ENCODE measurements at regions not wholly inside any gene's neighbourhood (a gene's known extent, or its start where the extent isn't known, plus 50 kb on each side); places are given as distances from the start of the nearest gene placed in this dataset.

DNA sequence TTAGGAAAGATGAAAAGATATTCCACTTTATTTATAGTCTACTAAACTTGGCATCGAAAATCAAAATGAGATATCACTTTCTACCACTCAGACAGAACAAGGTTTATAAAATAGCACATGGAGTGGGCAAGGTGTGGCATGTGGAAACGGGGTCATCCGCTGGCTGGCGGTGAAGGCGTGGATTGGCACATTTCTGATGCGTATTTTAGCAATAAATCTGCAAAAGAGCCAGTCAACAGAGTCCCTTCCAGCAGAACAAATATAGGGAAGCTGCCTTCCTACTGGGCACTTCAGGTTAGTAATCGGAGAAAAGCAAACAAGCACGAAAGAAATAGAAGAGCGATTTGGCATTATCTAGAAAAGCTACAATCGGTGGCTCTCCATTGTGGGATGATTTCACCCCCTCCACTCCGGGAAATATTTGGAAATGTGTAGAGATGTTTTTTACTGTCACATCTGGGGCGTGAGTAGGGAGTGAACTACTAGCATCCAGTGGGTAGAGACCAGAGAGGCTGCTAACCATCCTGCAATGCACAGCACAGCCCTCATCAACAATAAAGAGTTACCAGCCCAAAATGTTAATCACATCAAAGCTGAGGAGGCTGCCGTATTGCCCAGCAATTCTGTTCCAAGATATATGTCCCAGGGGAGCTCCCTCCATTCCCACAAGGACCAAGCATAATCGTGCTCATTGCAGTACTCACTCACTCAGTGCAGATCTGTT is 116.1 kb upstream of the PEG3 start:
- no peak overlapping the region for H3K27ac Mint-ChIP-seq (ENCODE audit: unreplicated experiment)
- DNase-seq (ENCODE audit: low read depth, low spot score), result no peak
- peaks cover 12% of the 10 kb centered on the region for H3K36me3 Mint-ChIP-seq (ENCODE audit: low read depth)
- no peaks in the 10 kb centered on the region for H3K27me3 Mint-ChIP-seq (ENCODE audit: low read depth)
- peaks cover 25% of the 10 kb centered on the region for H3K9me3 Mint-ChIP-seq
- H3K4me3 Mint-ChIP-seq, result no peak overlapping the region
- TF ChIP-seq CTCF (conservative IDR thresholded peaks at IDR 0.05), result no peak
- H3K4me1 Mint-ChIP-seq, result no peaks in the 10 kb centered on the region

GRCh38 chr19:56959205-56959604 is 118.7 kb upstream of the PEG3 start:
- H3K9me3 Mint-ChIP-seq, result peaks cover 26% of the 10 kb centered on the region
- peaks cover 14% of the 10 kb centered on the region for H3K36me3 Mint-ChIP-seq (ENCODE audit: low read depth)
- no peak overlapping the region for H3K27ac Mint-ChIP-seq (ENCODE audit: unreplicated experiment)
- H3K4me1 Mint-ChIP-seq, result no peaks in the 10 kb centered on the region
- no peak overlapping the region for H3K4me3 Mint-ChIP-seq
- TF ChIP-seq CTCF (conservative IDR thresholded peaks at IDR 0.05), result no peak
- DNase-seq (ENCODE audit: low read depth, low spot score), result no peak
- H3K27me3 Mint-ChIP-seq (ENCODE audit: low read depth), result no peaks in the 10 kb centered on the region

DNA sequence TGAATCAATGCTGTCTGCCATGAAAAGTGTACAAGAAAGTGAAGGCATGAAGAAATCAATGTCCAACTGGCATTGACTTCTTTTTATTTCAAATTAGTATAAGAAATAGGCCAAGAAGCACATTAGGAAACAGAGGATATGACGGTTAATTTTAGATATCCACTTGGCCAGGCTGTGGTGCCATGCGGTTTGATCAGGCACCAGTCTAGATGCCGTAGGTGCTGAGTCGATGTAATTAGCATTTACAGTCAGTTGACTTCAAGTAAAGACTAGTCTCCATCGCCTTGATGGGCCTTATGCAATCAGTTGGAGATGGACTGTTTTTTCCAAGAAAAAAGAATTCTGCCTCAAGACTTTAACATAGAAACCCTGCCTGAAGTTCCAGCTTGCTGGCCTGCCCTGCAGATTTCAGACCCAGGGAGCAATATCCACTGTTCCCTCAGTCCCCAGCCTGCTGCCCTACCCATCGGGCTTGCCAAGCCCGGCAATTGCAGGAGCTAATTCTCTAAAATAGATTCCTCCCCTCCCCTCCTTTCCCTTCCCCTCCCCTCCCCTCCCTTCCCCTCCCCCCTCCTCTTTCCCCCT is 120.5 kb upstream of the PEG3 start:
- Mint-ChIP-seq H3K36me3 (ENCODE audit: low read depth) (peaks cover 11% of the 10 kb centered on the region), H3K27me3 (ENCODE audit: low read depth) (no peaks in the 10 kb centered on the region), H3K4me1 (no peaks in the 10 kb centered on the region), H3K4me3 (no peak overlapping the region), H3K27ac (ENCODE audit: unreplicated experiment) (no peak overlapping the region), H3K9me3 (peaks cover 24% of the 10 kb centered on the region)
- DNase-seq (ENCODE audit: low read depth, low spot score), result no peak
- TF ChIP-seq CTCF (conservative IDR thresholded peaks at IDR 0.05), result no peak

DNA sequence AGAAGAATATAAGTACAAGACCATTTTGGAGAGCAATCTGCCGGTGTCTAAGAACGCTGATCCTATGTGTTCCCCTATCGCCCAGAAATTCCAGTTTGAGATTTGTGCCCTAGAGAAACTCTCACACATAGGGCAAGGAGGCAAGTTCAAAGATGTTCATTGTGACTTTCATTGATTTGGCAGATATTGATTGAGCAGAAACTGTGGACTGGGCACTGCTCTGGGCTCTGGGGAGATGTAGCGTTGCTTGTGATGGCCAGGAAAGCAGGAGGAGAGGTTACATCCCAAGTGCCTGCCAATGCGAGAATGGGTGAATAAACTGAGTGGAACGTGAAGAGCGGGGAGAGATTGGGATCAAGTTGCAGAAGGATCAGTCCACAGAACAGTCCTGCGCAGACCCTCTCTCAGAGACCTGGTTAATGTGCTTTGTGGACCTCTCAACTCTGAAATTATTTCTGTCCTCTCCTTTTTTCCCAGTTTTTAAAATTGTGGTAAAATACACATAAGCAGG is 123.9 kb upstream of the PEG3 start:
- DNase-seq (ENCODE audit: low read depth, low spot score), result no peak
- no peak overlapping the region for H3K4me3 Mint-ChIP-seq
- peaks cover 9% of the 10 kb centered on the region for H3K36me3 Mint-ChIP-seq (ENCODE audit: low read depth)
- H3K27ac Mint-ChIP-seq (ENCODE audit: unreplicated experiment), result no peak overlapping the region
- no peaks in the 10 kb centered on the region for H3K4me1 Mint-ChIP-seq
- TF ChIP-seq CTCF (conservative IDR thresholded peaks at IDR 0.05), result no peak
- peaks cover 13% of the 10 kb centered on the region for H3K9me3 Mint-ChIP-seq
- H3K27me3 Mint-ChIP-seq (ENCODE audit: low read depth), result no peaks in the 10 kb centered on the region

DNA sequence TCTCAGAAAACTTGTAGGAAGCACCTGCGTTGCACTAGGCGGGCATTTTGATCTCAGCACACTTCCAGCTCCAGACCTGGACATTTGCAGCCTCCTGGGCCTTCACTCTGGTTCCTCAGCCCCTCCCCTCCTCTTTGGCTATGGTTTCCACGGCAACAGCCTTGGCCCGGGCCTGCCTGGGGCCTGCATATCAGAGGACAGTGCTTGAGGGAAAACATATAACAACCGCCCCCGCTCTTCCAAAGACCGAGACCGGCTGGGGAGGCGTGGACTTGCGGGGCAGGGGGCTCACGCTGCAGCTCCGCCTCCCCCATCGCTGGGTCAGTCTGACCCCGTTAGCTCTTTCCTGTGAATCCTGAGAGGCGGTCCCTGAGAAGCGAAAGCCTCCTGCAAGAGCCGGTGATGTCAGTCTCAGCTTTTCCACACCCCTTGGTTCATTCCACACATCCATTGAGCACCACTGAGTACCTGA is 125.7 kb upstream of the PEG3 start:
- no peak for TF ChIP-seq CTCF (conservative IDR thresholded peaks at IDR 0.05)
- Mint-ChIP-seq H3K27me3 (ENCODE audit: low read depth) (no peaks in the 10 kb centered on the region), H3K9me3 (peaks cover 9% of the 10 kb centered on the region), H3K36me3 (ENCODE audit: low read depth) (peaks cover 11% of the 10 kb centered on the region), H3K27ac (ENCODE audit: unreplicated experiment) (no peak overlapping the region), H3K4me1 (no peaks in the 10 kb centered on the region), H3K4me3 (no peak overlapping the region)
- DNase-seq (ENCODE audit: low read depth, low spot score), result no peak

All from neural crest cell (in vitro differentiated cells).